IMR-90 (cell line): ENCODE measurements at regions not wholly inside any gene's neighbourhood (a gene's known extent, or its start where the extent isn't known, plus 50 kb on each side); places are given as distances from the start of the nearest gene placed in this dataset.

ENCODE experiments used
- ATAC-seq: fragments of 200-7000 bp; cut with Tn5 transposase; 2 replicates; pipeline ENCODE4 v1.9.1; 2020; ENCODE audit warnings: low read depth, mild to moderate bottlenecking, moderate library complexity
- BruUV-seq: library from RNA; stranded (reverse); fragments of 400-500 nt; replicated peaks from 2 replicates; lab custom pipeline; 2021; lab: Mats Ljungman, UMichigan
- CTCF ChIA-PET: fragments of 300-600 bp; formaldehyde crosslinking; extraction: SDS; loops from one replicate; lab custom pipeline; 2021; ENCODE audit warnings: antibody characterized with exemption; lab: Yijun Ruan, JAX
- POLR2A ChIA-PET: fragments of 300-600 bp; sonication (Branson Sonifier 250); formaldehyde crosslinking; loops from one replicate; lab custom pipeline; 2022; ENCODE audit warnings: antibody characterized with exemption; ENCODE audit not compliant: unreplicated experiment; lab: Charles Lee
- DNase-seq: peaks from one replicate; pipeline ENCODE4 v3.0.0; 2013
- H2AFZ ChIP-seq: replicated peaks from 2 replicates; pipeline ENCODE3; 2013; ENCODE audit warnings: low read length, mild to moderate bottlenecking; ENCODE audit not compliant: poor library complexity
- H2AK5ac ChIP-seq: 2 replicates; pipeline ENCODE4 v1.6.1; 2013; ENCODE audit warnings: low read depth, low read length, inconsistent platforms
- H2AK9ac ChIP-seq: replicated peaks from 2 replicates; pipeline ENCODE3; 2013; ENCODE audit warnings: mild to moderate bottlenecking, low read depth, low read length, moderate library complexity; ENCODE audit not compliant: poor library complexity
- H2BK120ac ChIP-seq: 2 replicates; pipeline ENCODE4 v1.6.1; 2013; ENCODE audit warnings: low read depth, low read length, inconsistent platforms
- H2BK15ac ChIP-seq: 3 replicates; pipeline ENCODE4 v1.6.1; 2013; ENCODE audit warnings: low read depth, low read length, inconsistent platforms
- H2BK20ac ChIP-seq: 2 replicates; pipeline ENCODE4 v1.6.1; 2013; ENCODE audit warnings: low read depth, mild to moderate bottlenecking, inconsistent platforms, low read length, moderate library complexity
- H2BK5ac ChIP-seq: 2 replicates; pipeline ENCODE4 v1.6.1; 2013; ENCODE audit warnings: mild to moderate bottlenecking, low read depth, low read length, inconsistent platforms; ENCODE audit not compliant: poor library complexity, severe bottlenecking
- H3K14ac ChIP-seq: replicated peaks from 2 replicates; pipeline ENCODE4 v1.6.1; 2013; ENCODE audit warnings: low read depth, low read length, inconsistent platforms
- H3K18ac ChIP-seq: 2 replicates; pipeline ENCODE4 v1.6.1; 2013; ENCODE audit warnings: low read depth, low read length, control low read depth
- H3K23ac ChIP-seq: 2 replicates; pipeline ENCODE4 v1.6.1; 2013; ENCODE audit warnings: low read depth, low read length, inconsistent platforms
- H3K27ac ChIP-seq: 2 replicates; pipeline ENCODE4 v1.5.1; 2013; ENCODE audit warnings: mild to moderate bottlenecking, control low read depth, low read length; ENCODE audit not compliant: insufficient read depth
- H3K27me3 ChIP-seq: 2 replicates; pipeline ENCODE4 v1.6.1; 2013; ENCODE audit warnings: low read length; ENCODE audit not compliant: control insufficient read depth, insufficient read depth
- H3K36me3 ChIP-seq: 2 replicates; pipeline ENCODE4 v1.6.1; 2013; ENCODE audit warnings: low read length, mixed read lengths; ENCODE audit not compliant: control insufficient read depth, insufficient read depth
- H3K4ac ChIP-seq: 2 replicates; pipeline ENCODE4 v1.6.1; 2013; ENCODE audit warnings: low read depth, low read length, inconsistent platforms
- H3K4me1 ChIP-seq: 2 replicates; pipeline ENCODE4 v1.6.1; 2013; ENCODE audit warnings: low read length, mixed read lengths; ENCODE audit not compliant: control insufficient read depth, insufficient read depth
- H3K4me2 ChIP-seq: 2 replicates; pipeline ENCODE4 v1.6.1; 2013; ENCODE audit warnings: low read depth, mild to moderate bottlenecking, control low read depth, low read length, moderate library complexity
- H3K4me3 ChIP-seq: 2 replicates; pipeline ENCODE4 v1.5.1; 2013; ENCODE audit warnings: low read depth, mild to moderate bottlenecking, control low read depth, low read length, moderate library complexity; ENCODE audit not compliant: insufficient read depth
- H3K56ac ChIP-seq: 2 replicates; pipeline ENCODE4 v1.6.1; 2013; ENCODE audit warnings: low read length, inconsistent platforms; ENCODE audit not compliant: insufficient read depth; ENCODE audit errors: extremely low read depth
- H3K79me1 ChIP-seq, 2 experiments: 2 replicates each; pipeline ENCODE4 v1.6.1; 2013; ENCODE audit warnings: low read length in 2 of 2, inconsistent platforms in 1 of 2, low read depth in 1 of 2
- H3K9ac ChIP-seq: 2 replicates; pipeline ENCODE4 v1.6.1; 2013; ENCODE audit warnings: low read depth, low read length, control low read depth
- H3K9me1 ChIP-seq: 2 replicates; pipeline ENCODE4 v1.6.1; 2013; ENCODE audit warnings: low read length, inconsistent platforms; ENCODE audit not compliant: insufficient read depth
- H3K9me3 ChIP-seq: 2 replicates; pipeline ENCODE4 v1.6.1; 2013; ENCODE audit warnings: low read length; ENCODE audit not compliant: control insufficient read depth, insufficient read depth
- H4K20me1 ChIP-seq: 2 replicates; pipeline ENCODE4 v1.6.1; 2013; ENCODE audit warnings: low read length, inconsistent platforms; ENCODE audit not compliant: insufficient read depth
- H4K5ac ChIP-seq: 2 replicates; pipeline ENCODE4 v1.6.1; 2013; ENCODE audit warnings: mild to moderate bottlenecking, low read depth, low read length, control low read depth
- H4K8ac ChIP-seq, 2 experiments: 2 replicates each; pipeline ENCODE4 v1.6.1; 2013; ENCODE audit warnings: low read depth in 2 of 2, low read length in 2 of 2, control low read depth in 1 of 2, inconsistent platforms in 1 of 2
- H4K91ac ChIP-seq: 2 replicates; pipeline ENCODE4 v1.6.1; 2013; ENCODE audit warnings: low read depth, low read length, inconsistent platforms; ENCODE audit not compliant: insufficient read depth
- CEBPB ChIP-seq: IDR thresholded peaks from 2 replicates; pipeline ENCODE4 v1.6.1; 2012; ENCODE audit warnings: low read depth, low read length, improper control_type of control experiment
- ELK1 ChIP-seq: fragments of 150-350 bp; IDR thresholded peaks from 2 replicates; pipeline ENCODE4 v1.6.1; 2016; ENCODE audit warnings: low read depth, mild to moderate bottlenecking, low read length, moderate library complexity, borderline replicate concordance
- MAFK ChIP-seq: IDR thresholded peaks from 2 replicates; pipeline ENCODE4 v1.6.1; 2012; ENCODE audit warnings: low read depth, low read length, improper control_type of control experiment
- MXI1 ChIP-seq: IDR thresholded peaks from 2 replicates; pipeline ENCODE4 v1.6.1; 2012; ENCODE audit warnings: low read depth, mild to moderate bottlenecking, low read length, moderate library complexity, borderline replicate concordance
- RFX5 ChIP-seq: IDR thresholded peaks from 2 replicates; pipeline ENCODE4 v1.8.0; 2012; ENCODE audit warnings: low read depth, mild to moderate bottlenecking, low read length, moderate library complexity
- dilution Hi-C: fragments of 300-500 bp; cut with HindIII; formaldehyde crosslinking; loops from one replicate; pipeline ENCODE4 v1.14.3; 2018; ENCODE audit warnings: low sequenced_read_pairs; ENCODE audit not compliant: unreplicated experiment
- in situ Hi-C: fragments of 300-500 bp; cut with MboI; formaldehyde crosslinking; loops from 3 replicates; pipeline ENCODE4 v1.14.3; 2019; ENCODE audit warnings: low sequenced_read_pairs, inconsistent platforms, mixed read lengths
- intact Hi-C: fragments of 100-400 bp; cut with micrococcal nuclease; formaldehyde crosslinking; loops from 2 replicates; pipeline ENCODE4 v1.10.0; 2022

GRCh38 chr1:95956215-95956614, 722.2 kb downstream of the RWDD3 start:
- dilution Hi-C loops = no loop called here
- POLR2A ChIA-PET = no interaction called here
- Histone ChIP-seq H3K18ac (no peak overlapping the region), H3K4me2 (no peak overlapping the region), H3K56ac (no peak overlapping the region), H3K9me1 (no peaks in the 10 kb centered on the region), H2BK5ac (no peak overlapping the region), H3K4me3 (no peak overlapping the region), H4K20me1 (no peaks in the 10 kb centered on the region), H3K4me1 (no peaks in the 10 kb centered on the region), H3K14ac (no peak overlapping the region), H2BK15ac (no peak overlapping the region), H4K5ac (no peak overlapping the region), H3K23ac (no peak overlapping the region), H2AK9ac (no peak overlapping the region), H3K36me3 (no peaks in the 10 kb centered on the region), H4K8ac (no peak overlapping the region), H3K27ac (no peak overlapping the region), H4K91ac (no peak overlapping the region), H2AK5ac (no peak overlapping the region), H2BK120ac (no peak overlapping the region), H3K9me3 (no peaks in the 10 kb centered on the region), H3K4ac (no peak overlapping the region), H2AFZ (no peak overlapping the region), H2BK20ac (no peak overlapping the region), H3K79me1 (no peaks in the 10 kb centered on the region), H3K27me3 (no peaks in the 10 kb centered on the region), H3K9ac (no peak overlapping the region)
- ATAC-seq = no peak
- BruUV-seq = no TSS peak
- TF ChIP-seq MAFK (no peak), MXI1 (no peak), CEBPB (no peak), RFX5 (no peak), ELK1 (no peak)
- CTCF ChIA-PET = no interaction called here
- in situ Hi-C loops = no loop called here
- no peak for DNase-seq
- intact Hi-C loops = loop anchor here (10.0 kb wide), 1 partner anchor 769 kb away; the partner anchor contains the start of gene PTBP2
